Ishikawa (cell line): ENCODE measurements at regions not wholly inside any gene's neighbourhood (a gene's known extent, or its start where the extent isn't known, plus 50 kb on each side); places are given as distances from the start of the nearest gene placed in this dataset.

ENCODE experiments used
- EP300 ChIP-seq: IDR thresholded peaks from 2 replicates; pipeline ENCODE4 v1.6.1; 2012; ENCODE audit warnings: borderline replicate concordance
- TEAD4 ChIP-seq: IDR thresholded peaks from 2 replicates; pipeline ENCODE4 v1.6.1; 2012
- YY1 ChIP-seq: IDR thresholded peaks from 2 replicates; pipeline ENCODE4 v1.6.1; 2012; ENCODE audit warnings: low read depth
- TF ChIP-seq, protein P1 (sequence below): IDR thresholded peaks from 2 replicates; pipeline ENCODE4 v1.6.1; 2012

DNA sequence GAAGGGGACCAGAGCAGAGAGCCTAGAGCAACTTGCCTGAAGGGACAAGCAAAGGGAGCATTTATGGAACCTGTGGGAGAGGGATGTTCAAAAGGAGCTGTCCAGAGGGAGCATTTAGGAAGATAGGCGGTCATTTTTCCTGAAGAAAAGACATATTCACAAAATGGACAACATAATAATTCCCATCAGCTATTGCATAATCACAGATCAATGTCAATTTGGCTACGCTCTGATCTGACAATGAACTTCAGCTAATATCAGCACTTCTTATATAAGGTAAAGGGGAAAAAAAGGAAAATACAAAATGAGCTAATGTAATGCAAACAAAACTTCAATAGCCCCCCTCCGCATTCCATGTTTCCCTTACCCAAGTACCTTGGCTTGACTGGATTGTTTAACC lies 291.1 kb upstream of the CDH7 start:
- TF ChIP-seq EP300 (no peak), YY1 (no peak), TEAD4 (no peak)
- TF ChIP-seq, protein P1, sequence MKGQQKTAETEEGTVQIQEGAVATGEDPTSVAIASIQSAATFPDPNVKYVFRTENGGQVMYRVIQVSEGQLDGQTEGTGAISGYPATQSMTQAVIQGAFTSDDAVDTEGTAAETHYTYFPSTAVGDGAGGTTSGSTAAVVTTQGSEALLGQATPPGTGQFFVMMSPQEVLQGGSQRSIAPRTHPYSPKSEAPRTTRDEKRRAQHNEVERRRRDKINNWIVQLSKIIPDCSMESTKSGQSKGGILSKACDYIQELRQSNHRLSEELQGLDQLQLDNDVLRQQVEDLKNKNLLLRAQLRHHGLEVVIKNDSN, result no peak
